BE2C (cell line): ENCODE measurements at regions not wholly inside any gene's neighbourhood (a gene's known extent, or its start where the extent isn't known, plus 50 kb on each side); places are given as distances from the start of the nearest gene placed in this dataset.

Source experiments
- DNase-seq: peaks from one replicate; pipeline ENCODE4 v3.0.0-alpha.2; 2020
- H3K27me3 ChIP-seq: fragments of 250-450 bp; sonication (Bioruptor Pico); 2 replicates; pipeline ENCODE4 v1.5.1; 2020; ENCODE audit warnings: mild to moderate bottlenecking
- H3K36me3 ChIP-seq: fragments of 250-450 bp; sonication (Bioruptor Pico); 2 replicates; pipeline ENCODE4 v1.5.1; 2020; ENCODE audit warnings: mild to moderate bottlenecking
- H3K4me1 ChIP-seq: fragments of 250-450 bp; sonication (Bioruptor Pico); 2 replicates; pipeline ENCODE4 v1.5.1; 2020
- H3K4me3 ChIP-seq: 2 replicates; pipeline ENCODE4 v1.5.1; 2011; ENCODE audit warnings: low read depth, low read length
- H3K9me3 ChIP-seq: fragments of 250-450 bp; sonication (Bioruptor Pico); 2 replicates; pipeline ENCODE4 v1.5.1; 2020
- TF ChIP-seq, protein P1 (sequence below): IDR thresholded peaks from 2 replicates; pipeline ENCODE4 v1.5.1; 2012; ENCODE audit warnings: mild to moderate bottlenecking, low read depth, low read length

DNA sequence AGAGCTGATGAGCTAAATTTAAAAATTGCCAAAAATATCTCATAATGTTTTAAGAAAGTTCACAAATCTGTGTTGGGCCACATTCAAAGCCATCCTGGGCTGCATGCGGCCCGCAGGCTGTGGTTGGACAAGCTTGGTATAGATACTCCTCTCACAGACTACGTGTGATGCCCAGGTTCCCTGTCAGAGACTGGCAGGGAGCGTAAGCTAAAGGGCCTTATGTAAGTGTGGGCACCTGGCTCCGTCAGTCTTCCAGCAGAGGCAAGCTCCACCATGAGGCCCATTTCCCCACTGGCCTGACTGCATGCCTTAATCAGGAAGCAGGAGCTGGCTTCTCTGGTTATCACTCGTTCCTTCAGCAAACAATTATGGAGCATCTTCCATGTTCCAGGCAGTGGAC, 200.2 kb downstream of the FOXO1 start:
- Histone ChIP-seq H3K27me3 (no peaks in the 10 kb centered on the region), H3K4me3 (no peak overlapping the region), H3K4me1 (no peaks in the 10 kb centered on the region), H3K9me3 (no peaks in the 10 kb centered on the region), H3K36me3 (no peaks in the 10 kb centered on the region)
- TF ChIP-seq, protein P1, sequence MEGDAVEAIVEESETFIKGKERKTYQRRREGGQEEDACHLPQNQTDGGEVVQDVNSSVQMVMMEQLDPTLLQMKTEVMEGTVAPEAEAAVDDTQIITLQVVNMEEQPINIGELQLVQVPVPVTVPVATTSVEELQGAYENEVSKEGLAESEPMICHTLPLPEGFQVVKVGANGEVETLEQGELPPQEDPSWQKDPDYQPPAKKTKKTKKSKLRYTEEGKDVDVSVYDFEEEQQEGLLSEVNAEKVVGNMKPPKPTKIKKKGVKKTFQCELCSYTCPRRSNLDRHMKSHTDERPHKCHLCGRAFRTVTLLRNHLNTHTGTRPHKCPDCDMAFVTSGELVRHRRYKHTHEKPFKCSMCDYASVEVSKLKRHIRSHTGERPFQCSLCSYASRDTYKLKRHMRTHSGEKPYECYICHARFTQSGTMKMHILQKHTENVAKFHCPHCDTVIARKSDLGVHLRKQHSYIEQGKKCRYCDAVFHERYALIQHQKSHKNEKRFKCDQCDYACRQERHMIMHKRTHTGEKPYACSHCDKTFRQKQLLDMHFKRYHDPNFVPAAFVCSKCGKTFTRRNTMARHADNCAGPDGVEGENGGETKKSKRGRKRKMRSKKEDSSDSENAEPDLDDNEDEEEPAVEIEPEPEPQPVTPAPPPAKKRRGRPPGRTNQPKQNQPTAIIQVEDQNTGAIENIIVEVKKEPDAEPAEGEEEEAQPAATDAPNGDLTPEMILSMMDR = no peak
- no peak for DNase-seq

GRCh38 chr13:40468227-40468838, 198.1 kb downstream of the FOXO1 start:
- TF ChIP-seq, protein P1 = no peak
- no peaks in the 10 kb centered on the region for H3K9me3 ChIP-seq
- H3K27me3 ChIP-seq = no peaks in the 10 kb centered on the region
- no peaks in the 10 kb centered on the region for H3K36me3 ChIP-seq
- no peak for DNase-seq
- no peaks in the 10 kb centered on the region for H3K4me1 ChIP-seq
- no peak overlapping the region for H3K4me3 ChIP-seq

- Histone ChIP-seq H3K9me3 (no peaks in the 10 kb centered on the region), H3K27me3 (no peaks in the 10 kb centered on the region), H3K4me1 (no peaks in the 10 kb centered on the region), H3K36me3 (no peaks in the 10 kb centered on the region), H3K4me3 (no peak overlapping the region)
- no peak for DNase-seq
- TF ChIP-seq, protein P1 = no peak
These were observed 196.7 kb downstream of the FOXO1 start for GRCh38 chr13:40469581-40470310.

GRCh38 chr13:40470660-40471059, 195.8 kb downstream of the FOXO1 start:
- no peak overlapping the region for H3K4me3 ChIP-seq
- no peaks in the 10 kb centered on the region for H3K9me3 ChIP-seq
- H3K27me3 ChIP-seq = no peaks in the 10 kb centered on the region
- no peak for DNase-seq
- H3K36me3 ChIP-seq = no peaks in the 10 kb centered on the region
- TF ChIP-seq, protein P1 = no peak
- H3K4me1 ChIP-seq = no peaks in the 10 kb centered on the region

- Histone ChIP-seq H3K4me3 (no peak overlapping the region), H3K4me1 (no peaks in the 10 kb centered on the region), H3K27me3 (no peaks in the 10 kb centered on the region), H3K9me3 (no peaks in the 10 kb centered on the region), H3K36me3 (no peaks in the 10 kb centered on the region)
- TF ChIP-seq, protein P1 = no peak
- no peak for DNase-seq
These were observed 195.4 kb downstream of the FOXO1 start for GRCh38 chr13:40471076-40471475.

DNA sequence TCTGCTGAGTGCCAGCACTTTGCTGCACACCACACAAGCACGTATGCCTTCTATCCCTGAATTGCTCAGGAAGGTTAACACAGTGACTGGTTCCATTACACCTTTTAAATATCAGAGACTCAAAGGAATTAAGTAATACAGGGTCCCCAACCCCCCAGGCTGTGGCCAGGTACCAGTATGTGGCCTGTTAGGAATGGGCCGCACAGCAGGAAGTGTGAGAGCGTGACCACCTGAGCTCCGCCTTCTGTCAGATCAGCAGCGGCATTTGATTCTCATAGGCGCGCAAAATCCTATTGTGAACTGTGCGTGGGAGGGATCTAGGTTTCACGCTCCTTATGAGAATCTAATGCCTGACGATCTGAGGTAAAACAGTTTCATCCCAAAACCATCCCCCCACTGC, 194.5 kb downstream of the FOXO1 start:
- H3K4me1 ChIP-seq = no peaks in the 10 kb centered on the region
- no peaks in the 10 kb centered on the region for H3K36me3 ChIP-seq
- no peaks in the 10 kb centered on the region for H3K9me3 ChIP-seq
- no peak for DNase-seq
- no peak overlapping the region for H3K4me3 ChIP-seq
- TF ChIP-seq, protein P1 = no peak
- H3K27me3 ChIP-seq = no peaks in the 10 kb centered on the region
